ENCODE measurements at regions not wholly inside any gene's neighbourhood (a gene's known extent, or its start where the extent isn't known, plus 50 kb on each side); places are given as distances from the start of the nearest gene placed in this dataset.

DNA sequence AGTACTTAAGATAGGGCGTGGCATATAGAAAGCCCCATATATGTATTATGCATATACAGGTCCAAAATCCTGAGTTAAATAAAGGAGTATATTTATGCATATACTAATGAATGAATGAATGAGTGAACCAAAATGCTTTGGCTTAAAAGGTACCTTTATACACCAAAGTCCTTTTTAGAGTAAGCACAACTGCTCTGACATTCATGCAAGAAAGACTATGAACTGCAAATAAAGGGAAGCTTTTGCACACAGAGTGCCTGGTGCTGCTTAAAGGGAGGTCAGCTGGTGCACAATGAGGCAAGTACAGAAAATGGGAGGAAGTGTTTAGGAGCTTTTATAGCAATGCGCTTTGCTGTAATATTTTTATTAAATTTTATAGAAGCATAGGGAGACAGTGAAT is 214.0 kb downstream of the KLF13 start:
- CTCF ChIA-PET = no interaction called here
- in situ Hi-C loops (cut with MboI) = no loop called here
- no peak overlapping the region for H3K9ac ChIP-seq (ENCODE audit: control insufficient read depth, insufficient read depth, low read length)
- TF ChIP-seq PAX8 (IDR thresholded peaks at IDR 0.05) = no peak
- no peak for TF ChIP-seq ZNF384 (IDR thresholded peaks at IDR 0.05; ENCODE audit: borderline replicate concordance, low read depth, low read length)
- no peak for TF ChIP-seq CBFB (IDR thresholded peaks at IDR 0.05; ENCODE audit: low read depth)
- TF ChIP-seq PAX5 (IDR thresholded peaks at IDR 0.05; ENCODE audit: borderline replicate concordance, low read depth, low read length) = no peak
- TF ChIP-seq NFYA (IDR thresholded peaks at IDR 0.05; ENCODE audit: borderline replicate concordance, low read depth, low read length) = no peak
- H3K4me2 ChIP-seq (ENCODE audit: control insufficient read depth, insufficient read depth) = no peak overlapping the region
- FAIRE-seq (no peak), DNase-seq (ENCODE audit: low read depth, low spot score) (no peak), ATAC-seq (no peak)
- no peaks in the 10 kb centered on the region for H3K36me3 ChIP-seq (ENCODE audit: control insufficient read depth in 2 of 2, insufficient read depth in 2 of 2, low read length in 1 of 2)
- H4K20me1 ChIP-seq (ENCODE audit: control insufficient read depth, insufficient read depth) = no peaks in the 10 kb centered on the region
- no peaks in the 10 kb centered on the region; a peak in 1 of 4 replicates for H3K27me3 ChIP-seq (replicated peaks in 1 of 2; ENCODE audit: control insufficient read depth in 2 of 2, insufficient read depth in 2 of 2, low read length in 1 of 2)
- H3K79me2 ChIP-seq (ENCODE audit: control insufficient read depth, insufficient read depth, low read length) = no peaks in the 10 kb centered on the region
- no peak overlapping the region for H3K4me3 ChIP-seq
- BruUV-seq (replicated peaks) = no TSS peak
- intact Hi-C loops (cut with micrococcal nuclease; ENCODE audit: unreplicated experiment) = loop anchor here (10.0 kb wide), 1 partner anchor 46 kb away; no protein-coding TSS in a partner anchor
- no peak overlapping the region for H3K27ac ChIP-seq (ENCODE audit: control insufficient read depth, insufficient read depth)
- POLR2A ChIA-PET = no interaction called here
- 49% methylated on average over 2 of the region's 2 CpGs for WGBS (ENCODE audit: insufficient coverage, insufficient replicate concordance, low lambda C conversion rate, missing lambda C conversion rate)
- SMC1A ChIA-PET (ENCODE audit: uncharacterized antibody, unreplicated experiment) = no interaction called here
- no peaks in the 10 kb centered on the region for H3K4me1 ChIP-seq (ENCODE audit: control insufficient read depth, insufficient read depth, low read length)
- no peak overlapping the region for H2AFZ ChIP-seq (ENCODE audit: control insufficient read depth, low read depth, low read length)
- no peaks in the 10 kb centered on the region for H3K9me3 ChIP-seq (replicated peaks; ENCODE audit: control insufficient read depth, insufficient read depth, low read length)
- RAD21 ChIA-PET (ENCODE audit: unreplicated experiment) = no interaction called here

DNA sequence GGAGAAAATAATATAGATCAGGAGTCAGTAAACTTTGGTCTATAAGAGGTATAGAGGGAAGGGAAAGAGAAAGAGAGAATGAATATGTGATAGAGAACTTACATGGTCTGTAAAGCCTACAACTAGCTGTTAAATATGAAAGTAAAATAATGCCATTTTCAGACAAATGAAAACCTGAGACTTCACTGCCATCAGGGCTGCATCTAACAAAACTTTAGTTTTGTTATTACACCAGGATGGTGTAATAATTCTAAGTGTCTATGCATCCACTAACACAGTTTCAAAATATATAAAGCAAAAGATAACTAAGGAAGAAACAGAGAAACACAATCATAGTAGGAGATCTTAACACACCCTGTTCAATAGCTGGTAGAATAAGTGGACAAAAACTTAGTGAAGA is 217.7 kb downstream of the KLF13 start:
- H3K27ac ChIP-seq (ENCODE audit: control insufficient read depth, insufficient read depth) = no peak overlapping the region
- DNase-seq (ENCODE audit: low read depth, low spot score) (no peak), ATAC-seq (no peak), FAIRE-seq (no peak)
- no peaks in the 10 kb centered on the region for H3K79me2 ChIP-seq (ENCODE audit: control insufficient read depth, insufficient read depth, low read length)
- ChIA-PET RAD21 (ENCODE audit: unreplicated experiment) (interaction anchor here (0.7 kb wide), 1 partner anchor 743 kb away, joined by 4 read pairs; no protein-coding TSS in a partner anchor), SMC1A (ENCODE audit: uncharacterized antibody, unreplicated experiment) (no interaction called here), POLR2A (no interaction called here), CTCF (no interaction called here)
- no peaks in the 10 kb centered on the region for H3K36me3 ChIP-seq (ENCODE audit: control insufficient read depth in 2 of 2, insufficient read depth in 2 of 2, low read length in 1 of 2)
- no peaks in the 10 kb centered on the region for H4K20me1 ChIP-seq (ENCODE audit: control insufficient read depth, insufficient read depth)
- no peak for TF ChIP-seq CBX5 (IDR thresholded peaks at IDR 0.05; ENCODE audit: low read depth)
- no peak for TF ChIP-seq FOXM1 (IDR thresholded peaks at IDR 0.05; ENCODE audit: low read depth, low read length)
- TF ChIP-seq TCF7 (IDR thresholded peaks at IDR 0.05; ENCODE audit: borderline replicate concordance) = no peak
- TF ChIP-seq ZNF622 (IDR thresholded peaks at IDR 0.05) = no peak
- TF ChIP-seq MYB (IDR thresholded peaks at IDR 0.05; ENCODE audit: borderline replicate concordance, low read depth, low read length) = no peak
- no peak for TF ChIP-seq NR2C2 (IDR thresholded peaks at IDR 0.05; ENCODE audit: borderline replicate concordance, control insufficient read depth, insufficient read length, low read depth)
- TF ChIP-seq BACH1 (IDR thresholded peaks at IDR 0.05; ENCODE audit: borderline replicate concordance) = no peak
- no peak for TF ChIP-seq YY1 (IDR thresholded peaks at IDR 0.05; ENCODE audit: low read depth, low read length)
- TF ChIP-seq, protein P1, sequence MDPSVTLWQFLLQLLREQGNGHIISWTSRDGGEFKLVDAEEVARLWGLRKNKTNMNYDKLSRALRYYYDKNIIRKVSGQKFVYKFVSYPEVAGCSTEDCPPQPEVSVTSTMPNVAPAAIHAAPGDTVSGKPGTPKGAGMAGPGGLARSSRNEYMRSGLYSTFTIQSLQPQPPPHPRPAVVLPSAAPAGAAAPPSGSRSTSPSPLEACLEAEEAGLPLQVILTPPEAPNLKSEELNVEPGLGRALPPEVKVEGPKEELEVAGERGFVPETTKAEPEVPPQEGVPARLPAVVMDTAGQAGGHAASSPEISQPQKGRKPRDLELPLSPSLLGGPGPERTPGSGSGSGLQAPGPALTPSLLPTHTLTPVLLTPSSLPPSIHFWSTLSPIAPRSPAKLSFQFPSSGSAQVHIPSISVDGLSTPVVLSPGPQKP (IDR thresholded peaks at IDR 0.05; ENCODE audit: low read depth, low read length) = no peak
- TF ChIP-seq EP300 (IDR thresholded peaks at IDR 0.05; ENCODE audit: borderline replicate concordance in 1 of 2, control insufficient read depth in 1 of 2, low read depth in 2 of 2, low read length in 2 of 2) = no peak
- no peak for TF ChIP-seq LARP7 (IDR thresholded peaks at IDR 0.05)
- no peak for TF ChIP-seq HDAC6 (IDR thresholded peaks at IDR 0.05; ENCODE audit: unreplicated experiment)
- TF ChIP-seq SMAD5 (IDR thresholded peaks at IDR 0.05; ENCODE audit: low read depth) = no peak
- TF ChIP-seq, protein P2, sequence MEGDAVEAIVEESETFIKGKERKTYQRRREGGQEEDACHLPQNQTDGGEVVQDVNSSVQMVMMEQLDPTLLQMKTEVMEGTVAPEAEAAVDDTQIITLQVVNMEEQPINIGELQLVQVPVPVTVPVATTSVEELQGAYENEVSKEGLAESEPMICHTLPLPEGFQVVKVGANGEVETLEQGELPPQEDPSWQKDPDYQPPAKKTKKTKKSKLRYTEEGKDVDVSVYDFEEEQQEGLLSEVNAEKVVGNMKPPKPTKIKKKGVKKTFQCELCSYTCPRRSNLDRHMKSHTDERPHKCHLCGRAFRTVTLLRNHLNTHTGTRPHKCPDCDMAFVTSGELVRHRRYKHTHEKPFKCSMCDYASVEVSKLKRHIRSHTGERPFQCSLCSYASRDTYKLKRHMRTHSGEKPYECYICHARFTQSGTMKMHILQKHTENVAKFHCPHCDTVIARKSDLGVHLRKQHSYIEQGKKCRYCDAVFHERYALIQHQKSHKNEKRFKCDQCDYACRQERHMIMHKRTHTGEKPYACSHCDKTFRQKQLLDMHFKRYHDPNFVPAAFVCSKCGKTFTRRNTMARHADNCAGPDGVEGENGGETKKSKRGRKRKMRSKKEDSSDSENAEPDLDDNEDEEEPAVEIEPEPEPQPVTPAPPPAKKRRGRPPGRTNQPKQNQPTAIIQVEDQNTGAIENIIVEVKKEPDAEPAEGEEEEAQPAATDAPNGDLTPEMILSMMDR (IDR thresholded peaks at IDR 0.05 in 2 of 3, conservative IDR thresholded peaks at IDR 0.05 in 1 of 3; ENCODE audit: control insufficient read depth in 2 of 3, extremely low read depth in 1 of 3, insufficient read depth in 1 of 3, low read depth in 3 of 3, low read length in 3 of 3) = no peak
- H3K4me2 ChIP-seq (ENCODE audit: control insufficient read depth, insufficient read depth) = no peak overlapping the region
- H2AFZ ChIP-seq (ENCODE audit: control insufficient read depth, low read depth, low read length) = no peak overlapping the region
- no peaks in the 10 kb centered on the region for H3K4me1 ChIP-seq (ENCODE audit: control insufficient read depth, insufficient read depth, low read length)
- no peaks in the 10 kb centered on the region for H3K27me3 ChIP-seq (replicated peaks in 1 of 2; ENCODE audit: control insufficient read depth in 2 of 2, insufficient read depth in 2 of 2, low read length in 1 of 2)
- BruUV-seq (replicated peaks) = no TSS peak
- in situ Hi-C loops (cut with MboI) (no loop called here), intact Hi-C loops (cut with micrococcal nuclease; ENCODE audit: unreplicated experiment) (loop anchor here (10.0 kb wide), 1 partner anchor 50 kb away; no protein-coding TSS in a partner anchor)
- H3K9ac ChIP-seq (ENCODE audit: control insufficient read depth, insufficient read depth, low read length) = no peak overlapping the region
- no peak overlapping the region for H3K4me3 ChIP-seq
- no peaks in the 10 kb centered on the region for H3K9me3 ChIP-seq (replicated peaks; ENCODE audit: control insufficient read depth, insufficient read depth, low read length)

Data from GM12878 (cell line).